ENCODE measurements at regions not wholly inside any gene's neighbourhood (a gene's known extent, or its start where the extent isn't known, plus 50 kb on each side); places are given as distances from the start of the nearest gene placed in this dataset.

DNA sequence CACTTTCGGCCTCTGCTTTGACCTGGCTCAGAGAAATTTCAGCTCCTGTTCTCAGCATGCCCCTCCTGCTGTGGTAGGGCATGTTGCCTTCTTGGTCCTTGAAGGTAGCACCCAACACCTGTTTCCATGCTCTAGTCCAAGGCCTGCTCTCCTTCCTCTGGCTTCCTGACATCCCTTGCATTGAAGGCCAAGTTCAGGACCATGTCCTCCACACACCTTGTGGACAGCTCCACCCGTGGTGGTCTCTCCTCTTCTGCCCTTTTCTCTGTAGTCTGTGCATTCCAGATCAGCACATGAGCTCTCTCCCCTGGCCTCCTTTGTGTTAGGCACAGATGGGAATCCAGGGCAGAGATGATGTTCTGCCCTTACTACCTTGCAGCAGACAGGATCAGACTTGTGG lies 225.3 kb downstream of the ADAMTS15 start:
- TF ChIP-seq POLR2AphosphoS5 (IDR thresholded peaks at IDR 0.05; ENCODE audit: low read depth), result no peak
- TF ChIP-seq, protein P1, sequence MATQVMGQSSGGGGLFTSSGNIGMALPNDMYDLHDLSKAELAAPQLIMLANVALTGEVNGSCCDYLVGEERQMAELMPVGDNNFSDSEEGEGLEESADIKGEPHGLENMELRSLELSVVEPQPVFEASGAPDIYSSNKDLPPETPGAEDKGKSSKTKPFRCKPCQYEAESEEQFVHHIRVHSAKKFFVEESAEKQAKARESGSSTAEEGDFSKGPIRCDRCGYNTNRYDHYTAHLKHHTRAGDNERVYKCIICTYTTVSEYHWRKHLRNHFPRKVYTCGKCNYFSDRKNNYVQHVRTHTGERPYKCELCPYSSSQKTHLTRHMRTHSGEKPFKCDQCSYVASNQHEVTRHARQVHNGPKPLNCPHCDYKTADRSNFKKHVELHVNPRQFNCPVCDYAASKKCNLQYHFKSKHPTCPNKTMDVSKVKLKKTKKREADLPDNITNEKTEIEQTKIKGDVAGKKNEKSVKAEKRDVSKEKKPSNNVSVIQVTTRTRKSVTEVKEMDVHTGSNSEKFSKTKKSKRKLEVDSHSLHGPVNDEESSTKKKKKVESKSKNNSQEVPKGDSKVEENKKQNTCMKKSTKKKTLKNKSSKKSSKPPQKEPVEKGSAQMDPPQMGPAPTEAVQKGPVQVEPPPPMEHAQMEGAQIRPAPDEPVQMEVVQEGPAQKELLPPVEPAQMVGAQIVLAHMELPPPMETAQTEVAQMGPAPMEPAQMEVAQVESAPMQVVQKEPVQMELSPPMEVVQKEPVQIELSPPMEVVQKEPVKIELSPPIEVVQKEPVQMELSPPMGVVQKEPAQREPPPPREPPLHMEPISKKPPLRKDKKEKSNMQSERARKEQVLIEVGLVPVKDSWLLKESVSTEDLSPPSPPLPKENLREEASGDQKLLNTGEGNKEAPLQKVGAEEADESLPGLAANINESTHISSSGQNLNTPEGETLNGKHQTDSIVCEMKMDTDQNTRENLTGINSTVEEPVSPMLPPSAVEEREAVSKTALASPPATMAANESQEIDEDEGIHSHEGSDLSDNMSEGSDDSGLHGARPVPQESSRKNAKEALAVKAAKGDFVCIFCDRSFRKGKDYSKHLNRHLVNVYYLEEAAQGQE (IDR thresholded peaks at IDR 0.05; ENCODE audit: insufficient replicate concordance, low read depth), result peak; percentile 66
- no peak for DNase-seq (ENCODE audit: low read depth in 1 of 2, low spot score in 1 of 2)
- peaks cover 2% of the 10 kb centered on the region for H3K27me3 ChIP-seq (ENCODE audit: insufficient read depth, poor library complexity, severe bottlenecking)

DNA sequence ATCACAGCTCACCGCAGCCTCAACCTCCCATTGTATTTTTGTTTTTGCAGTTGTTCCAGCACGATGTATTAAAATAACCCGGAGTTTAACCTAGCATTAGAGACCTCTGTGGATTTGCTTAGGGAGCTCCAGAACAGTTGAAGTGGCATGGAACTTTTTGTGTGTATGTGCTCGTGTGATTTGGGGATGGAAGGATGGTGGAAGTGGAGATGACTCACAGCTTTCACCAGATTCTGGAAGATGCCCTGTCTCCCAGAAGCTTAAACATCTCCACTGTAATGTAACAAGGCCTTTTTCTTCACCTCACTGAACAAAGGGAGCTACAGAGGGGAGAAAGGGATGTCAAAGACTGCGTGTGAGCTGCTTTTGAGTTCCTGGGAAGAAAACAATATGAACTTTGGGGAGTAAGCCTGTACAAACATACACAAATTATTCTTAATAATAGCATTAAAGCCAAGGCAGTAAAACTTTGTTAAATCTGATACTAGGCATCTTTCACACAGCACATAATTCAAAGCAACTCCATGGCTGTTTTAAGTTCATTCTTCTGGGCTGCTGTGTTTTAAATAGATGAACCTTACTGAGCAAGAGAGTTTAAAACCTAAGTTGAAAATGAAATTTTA lies 226.4 kb downstream of the ADAMTS15 start:
- TF ChIP-seq, protein P1 (IDR thresholded peaks at IDR 0.05; ENCODE audit: insufficient replicate concordance, low read depth), result no peak
- TF ChIP-seq POLR2AphosphoS5 (IDR thresholded peaks at IDR 0.05; ENCODE audit: low read depth) (no peak), SPI1 (IDR thresholded peaks at IDR 0.05; ENCODE audit: borderline replicate concordance, low read depth) (no peak), GABPA (IDR thresholded peaks at IDR 0.05; ENCODE audit: low read depth) (no peak)
- TF ChIP-seq, protein P2, sequence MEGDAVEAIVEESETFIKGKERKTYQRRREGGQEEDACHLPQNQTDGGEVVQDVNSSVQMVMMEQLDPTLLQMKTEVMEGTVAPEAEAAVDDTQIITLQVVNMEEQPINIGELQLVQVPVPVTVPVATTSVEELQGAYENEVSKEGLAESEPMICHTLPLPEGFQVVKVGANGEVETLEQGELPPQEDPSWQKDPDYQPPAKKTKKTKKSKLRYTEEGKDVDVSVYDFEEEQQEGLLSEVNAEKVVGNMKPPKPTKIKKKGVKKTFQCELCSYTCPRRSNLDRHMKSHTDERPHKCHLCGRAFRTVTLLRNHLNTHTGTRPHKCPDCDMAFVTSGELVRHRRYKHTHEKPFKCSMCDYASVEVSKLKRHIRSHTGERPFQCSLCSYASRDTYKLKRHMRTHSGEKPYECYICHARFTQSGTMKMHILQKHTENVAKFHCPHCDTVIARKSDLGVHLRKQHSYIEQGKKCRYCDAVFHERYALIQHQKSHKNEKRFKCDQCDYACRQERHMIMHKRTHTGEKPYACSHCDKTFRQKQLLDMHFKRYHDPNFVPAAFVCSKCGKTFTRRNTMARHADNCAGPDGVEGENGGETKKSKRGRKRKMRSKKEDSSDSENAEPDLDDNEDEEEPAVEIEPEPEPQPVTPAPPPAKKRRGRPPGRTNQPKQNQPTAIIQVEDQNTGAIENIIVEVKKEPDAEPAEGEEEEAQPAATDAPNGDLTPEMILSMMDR (IDR thresholded peaks at IDR 0.05; ENCODE audit: insufficient read depth, low read length), result no peak
- peaks cover 2% of the 10 kb centered on the region for H3K27me3 ChIP-seq (ENCODE audit: insufficient read depth, poor library complexity, severe bottlenecking)
- H3K27ac ChIP-seq (replicated peaks), result no peak overlapping the region

More for the DNA sequence above, 225.3 kb downstream of the ADAMTS15 start:
- Histone ChIP-seq H3K4me3 (replicated peaks; ENCODE audit: insufficient read depth, low read length) (no peak overlapping the region), H3K27ac (replicated peaks) (no peak overlapping the region)

DNA sequence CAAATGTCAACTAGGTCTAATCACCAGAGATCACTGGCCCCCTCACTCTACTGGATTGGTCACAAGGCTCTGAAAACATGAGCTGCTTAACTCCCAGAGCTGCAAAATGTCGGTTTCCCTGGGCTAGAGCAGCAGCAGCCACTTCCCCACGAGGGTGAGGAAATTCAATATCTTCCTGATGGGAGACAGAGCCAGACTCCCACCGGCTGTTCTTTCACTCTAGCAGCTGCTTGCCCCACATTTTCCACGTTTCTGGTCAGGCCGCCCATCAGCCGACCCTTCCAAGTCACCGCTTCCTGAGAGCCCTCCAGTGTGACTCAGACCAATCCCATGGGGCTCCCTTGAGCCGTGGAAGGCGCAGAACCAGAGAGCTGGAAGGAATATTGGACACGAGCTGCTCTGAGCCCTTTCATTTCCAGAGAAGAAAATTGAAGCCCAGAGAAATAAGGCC lies 227.0 kb downstream of the ADAMTS15 start:
- Histone ChIP-seq H3K4me3 (replicated peaks; ENCODE audit: insufficient read depth, low read length) (no peak overlapping the region), H3K27me3 (ENCODE audit: insufficient read depth, poor library complexity, severe bottlenecking) (peaks cover 2% of the 10 kb centered on the region), H3K27ac (replicated peaks) (no peak overlapping the region)
- TF ChIP-seq, protein P2 (IDR thresholded peaks at IDR 0.05; ENCODE audit: insufficient read depth, low read length), result no peak
- TF ChIP-seq GABPA (IDR thresholded peaks at IDR 0.05; ENCODE audit: low read depth) (no peak), SPI1 (IDR thresholded peaks at IDR 0.05; ENCODE audit: borderline replicate concordance, low read depth) (no peak), POLR2AphosphoS5 (IDR thresholded peaks at IDR 0.05; ENCODE audit: low read depth) (no peak)
- TF ChIP-seq, protein P1 (IDR thresholded peaks at IDR 0.05; ENCODE audit: insufficient replicate concordance, low read depth), result no peak
- no peak for DNase-seq (ENCODE audit: low read depth in 1 of 2, low spot score in 1 of 2)

More for the DNA sequence above, 226.4 kb downstream of the ADAMTS15 start:
- no peak for DNase-seq (ENCODE audit: low read depth in 1 of 2, low spot score in 1 of 2)
- H3K4me3 ChIP-seq (replicated peaks; ENCODE audit: insufficient read depth, low read length), result no peak overlapping the region
